ENCODE measurements at regions not wholly inside any gene's neighbourhood (a gene's known extent, or its start where the extent isn't known, plus 50 kb on each side); places are given as distances from the start of the nearest gene placed in this dataset.

- intact Hi-C loops (cut with micrococcal nuclease): no loop called here
- ATAC-seq (ENCODE audit: low read depth) (no peak), DNase-seq (no peak)
- Mint-ChIP-seq H3K36me3 (ENCODE audit: low read depth) (no peaks in the 10 kb centered on the region), H3K9me3 (no peaks in the 10 kb centered on the region), H3K4me1 (no peaks in the 10 kb centered on the region), H3K4me3 (no peak overlapping the region), H3K27me3 (peaks cover 5% of the 10 kb centered on the region), H3K27ac (no peak overlapping the region)
- no peak for TF ChIP-seq CTCF (IDR thresholded peaks at IDR 0.05)
- ChIA-PET CTCF (no interaction called here), POLR2A (no interaction called here)
Observed at GRCh38 chr15:91529534-91529933, 324.0 kb upstream of the SLCO3A1 start.

- ChIA-PET CTCF (no interaction called here), POLR2A (no interaction called here)
- intact Hi-C loops (cut with micrococcal nuclease): no loop called here
- H3K4me3 Mint-ChIP-seq: no peak overlapping the region
- no peaks in the 10 kb centered on the region for H3K36me3 Mint-ChIP-seq (ENCODE audit: low read depth)
- DNase-seq (no peak), ATAC-seq (ENCODE audit: low read depth) (no peak)
- peaks cover 5% of the 10 kb centered on the region for H3K27me3 Mint-ChIP-seq
- no peak for TF ChIP-seq CTCF (IDR thresholded peaks at IDR 0.05)
- no peaks in the 10 kb centered on the region for H3K4me1 Mint-ChIP-seq
- no peak overlapping the region for H3K27ac Mint-ChIP-seq
- H3K9me3 Mint-ChIP-seq: no peaks in the 10 kb centered on the region
Observed at GRCh38 chr15:91530279-91530678, 323.2 kb upstream of the SLCO3A1 start.

- H3K4me3 Mint-ChIP-seq: no peak overlapping the region
- TF ChIP-seq CTCF (IDR thresholded peaks at IDR 0.05): no peak
- no peaks in the 10 kb centered on the region for H3K4me1 Mint-ChIP-seq
- H3K27ac Mint-ChIP-seq: no peak overlapping the region
- intact Hi-C loops (cut with micrococcal nuclease): no loop called here
- CTCF ChIA-PET: no interaction called here
- DNase-seq: no peak
- POLR2A ChIA-PET: no interaction called here
- no peaks in the 10 kb centered on the region for H3K9me3 Mint-ChIP-seq
- H3K27me3 Mint-ChIP-seq: peaks cover 5% of the 10 kb centered on the region
- H3K36me3 Mint-ChIP-seq (ENCODE audit: low read depth): no peaks in the 10 kb centered on the region
- no peak for ATAC-seq (ENCODE audit: low read depth)
Observed at GRCh38 chr15:91530956-91531582, 322.4 kb upstream of the SLCO3A1 start.

GRCh38 chr15:91534235-91534634 is 319.3 kb upstream of the SLCO3A1 start:
- no peaks in the 10 kb centered on the region for H3K4me1 Mint-ChIP-seq
- no peak overlapping the region for H3K4me3 Mint-ChIP-seq
- no peak for ATAC-seq (ENCODE audit: low read depth)
- POLR2A ChIA-PET: no interaction called here
- intact Hi-C loops (cut with micrococcal nuclease): no loop called here
- no peak for TF ChIP-seq CTCF (IDR thresholded peaks at IDR 0.05)
- H3K36me3 Mint-ChIP-seq (ENCODE audit: low read depth): no peaks in the 10 kb centered on the region
- H3K27me3 Mint-ChIP-seq: no peaks in the 10 kb centered on the region
- CTCF ChIA-PET: no interaction called here
- H3K27ac Mint-ChIP-seq: no peak overlapping the region
- no peak for DNase-seq
- no peaks in the 10 kb centered on the region for H3K9me3 Mint-ChIP-seq

GRCh38 chr15:91534976-91535375 is 318.5 kb upstream of the SLCO3A1 start:
- Mint-ChIP-seq H3K36me3 (ENCODE audit: low read depth) (no peaks in the 10 kb centered on the region), H3K27ac (no peak overlapping the region), H3K4me1 (no peaks in the 10 kb centered on the region), H3K9me3 (no peaks in the 10 kb centered on the region), H3K27me3 (no peaks in the 10 kb centered on the region), H3K4me3 (no peak overlapping the region)
- CTCF ChIA-PET: no interaction called here
- intact Hi-C loops (cut with micrococcal nuclease): no loop called here
- TF ChIP-seq CTCF (IDR thresholded peaks at IDR 0.05): no peak
- no peak for ATAC-seq (ENCODE audit: low read depth)
- POLR2A ChIA-PET: no interaction called here
- DNase-seq: no peak
